RWPE2 (cell line): ENCODE measurements at regions not wholly inside any gene's neighbourhood (a gene's known extent, or its start where the extent isn't known, plus 50 kb on each side); places are given as distances from the start of the nearest gene placed in this dataset.

ENCODE experiments used
- ATAC-seq: fragments of 200-7000 bp; cut with Tn5 transposase; 3 replicates; pipeline ENCODE4 v1.9.1; 2021; ENCODE audit warnings: low read depth
- DNase-seq: peaks from one replicate; pipeline ENCODE4 v3.0.0-alpha.2; 2020; ENCODE audit warnings: low spot score
- H3K27ac ChIP-seq: fragments of 450-650 bp; 2 replicates; pipeline ENCODE4 v1.5.1; 2017; ENCODE audit warnings: mild to moderate bottlenecking; ENCODE audit not compliant: poor library complexity, severe bottlenecking
- H3K27me3 ChIP-seq: fragments of 250-450 bp; sonication (Bioruptor Pico); 2 replicates; pipeline ENCODE4 v1.5.1; 2021; ENCODE audit warnings: mild to moderate bottlenecking, moderate library complexity; ENCODE audit not compliant: insufficient read depth, poor library complexity, severe bottlenecking
- H3K36me3 ChIP-seq: fragments of 250-450 bp; sonication (Bioruptor Pico); 2 replicates; pipeline ENCODE4 v1.5.1; 2020; ENCODE audit warnings: low read depth, mild to moderate bottlenecking, moderate library complexity
- H3K4me1 ChIP-seq: fragments of 250-450 bp; sonication (Bioruptor Pico); 2 replicates; pipeline ENCODE4 v1.5.1; 2021; ENCODE audit warnings: mild to moderate bottlenecking, moderate library complexity; ENCODE audit not compliant: insufficient read depth, poor library complexity, severe bottlenecking
- H3K4me3 ChIP-seq: fragments of 250-450 bp; sonication (Bioruptor Pico); 2 replicates; pipeline ENCODE4 v1.5.1; 2021; ENCODE audit warnings: mild to moderate bottlenecking, moderate library complexity; ENCODE audit not compliant: severe bottlenecking
- H3K9me3 ChIP-seq: fragments of 250-450 bp; sonication (Bioruptor Pico); 2 replicates; pipeline ENCODE4 v1.5.1; 2021; ENCODE audit warnings: mild to moderate bottlenecking, moderate library complexity; ENCODE audit not compliant: severe bottlenecking
- TF ChIP-seq, protein P1 (sequence below): fragments of 450-650 bp; IDR thresholded peaks from one replicate; pipeline ENCODE4 v1.5.1; 2017; ENCODE audit warnings: mild to moderate bottlenecking, moderate library complexity; ENCODE audit not compliant: poor library complexity, severe bottlenecking

DNA sequence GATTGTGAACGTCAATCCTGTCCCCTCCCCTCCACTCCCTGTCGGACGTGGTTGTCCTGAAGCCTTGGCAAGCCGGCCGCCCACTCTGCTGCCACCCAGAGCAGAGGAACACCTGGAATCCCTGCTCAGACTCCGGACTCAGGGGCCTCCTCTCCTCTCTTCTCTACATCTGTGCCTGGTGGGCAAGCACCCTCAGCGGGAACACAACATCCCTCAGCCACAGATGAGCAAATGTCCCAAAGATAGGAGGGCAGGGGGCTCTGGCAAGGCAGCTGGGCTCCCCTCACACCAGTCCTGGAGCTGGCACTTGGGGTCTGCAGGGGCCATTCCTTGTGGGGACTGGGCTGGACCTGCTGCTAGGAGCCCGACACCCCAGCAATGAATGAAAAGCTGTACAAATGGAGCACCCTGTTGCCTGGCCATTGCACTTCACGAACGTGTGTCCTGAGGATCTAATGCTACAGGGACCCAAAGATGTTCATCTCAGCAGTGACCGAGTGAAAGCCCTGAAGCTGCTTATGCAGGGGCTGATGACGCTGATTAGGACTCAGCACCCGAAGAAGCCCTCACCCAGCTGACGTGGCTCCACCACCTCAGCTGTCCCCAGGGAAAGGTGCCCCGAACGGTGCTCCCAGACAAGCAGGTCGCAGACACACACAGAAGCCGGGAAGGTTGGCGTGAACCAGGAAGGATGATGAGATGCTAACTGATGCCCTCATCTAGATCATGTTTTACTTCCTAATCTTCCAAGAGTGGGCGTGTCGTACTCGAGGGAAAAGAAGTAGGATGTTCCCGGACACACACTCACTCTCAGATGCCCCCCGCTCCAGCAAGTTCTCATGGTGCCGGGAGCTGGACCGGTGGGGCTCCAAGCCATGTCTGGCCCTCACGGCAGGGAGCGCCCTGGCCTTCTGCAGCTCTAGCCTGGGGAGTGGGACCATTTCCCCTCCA is 177.0 kb upstream of the PPP1R26 start:
- ATAC-seq, result no peak
- Histone ChIP-seq H3K27me3 (peaks cover 75% of the 10 kb centered on the region), H3K36me3 (no peaks in the 10 kb centered on the region), H3K27ac (no peak overlapping the region), H3K4me3 (no peak overlapping the region), H3K4me1 (no peaks in the 10 kb centered on the region), H3K9me3 (no peaks in the 10 kb centered on the region)
- TF ChIP-seq, protein P1, sequence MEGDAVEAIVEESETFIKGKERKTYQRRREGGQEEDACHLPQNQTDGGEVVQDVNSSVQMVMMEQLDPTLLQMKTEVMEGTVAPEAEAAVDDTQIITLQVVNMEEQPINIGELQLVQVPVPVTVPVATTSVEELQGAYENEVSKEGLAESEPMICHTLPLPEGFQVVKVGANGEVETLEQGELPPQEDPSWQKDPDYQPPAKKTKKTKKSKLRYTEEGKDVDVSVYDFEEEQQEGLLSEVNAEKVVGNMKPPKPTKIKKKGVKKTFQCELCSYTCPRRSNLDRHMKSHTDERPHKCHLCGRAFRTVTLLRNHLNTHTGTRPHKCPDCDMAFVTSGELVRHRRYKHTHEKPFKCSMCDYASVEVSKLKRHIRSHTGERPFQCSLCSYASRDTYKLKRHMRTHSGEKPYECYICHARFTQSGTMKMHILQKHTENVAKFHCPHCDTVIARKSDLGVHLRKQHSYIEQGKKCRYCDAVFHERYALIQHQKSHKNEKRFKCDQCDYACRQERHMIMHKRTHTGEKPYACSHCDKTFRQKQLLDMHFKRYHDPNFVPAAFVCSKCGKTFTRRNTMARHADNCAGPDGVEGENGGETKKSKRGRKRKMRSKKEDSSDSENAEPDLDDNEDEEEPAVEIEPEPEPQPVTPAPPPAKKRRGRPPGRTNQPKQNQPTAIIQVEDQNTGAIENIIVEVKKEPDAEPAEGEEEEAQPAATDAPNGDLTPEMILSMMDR, result no peak
- no peak for DNase-seq

DNA sequence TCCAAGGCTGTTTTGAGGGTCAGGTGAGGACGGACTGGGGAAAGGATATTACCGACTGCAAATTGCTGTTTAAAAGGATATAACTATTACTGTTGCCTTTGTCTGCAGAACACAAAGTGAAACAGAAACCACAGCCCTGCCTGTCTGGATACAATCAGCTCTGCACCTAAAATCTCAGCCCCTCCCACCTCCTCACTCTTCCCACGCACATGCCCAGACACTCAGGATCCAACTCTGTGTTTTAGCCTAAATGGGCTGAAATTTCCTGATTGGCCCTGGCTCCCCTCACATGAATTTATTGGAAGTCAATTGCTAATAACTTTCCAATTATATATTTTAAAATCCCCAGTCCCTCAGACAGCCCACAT is 176.3 kb upstream of the PPP1R26 start:
- TF ChIP-seq, protein P1, result no peak
- no peak overlapping the region for H3K27ac ChIP-seq
- no peaks in the 10 kb centered on the region for H3K4me1 ChIP-seq
- no peak overlapping the region for H3K4me3 ChIP-seq
- H3K36me3 ChIP-seq, result no peaks in the 10 kb centered on the region
- H3K9me3 ChIP-seq, result no peaks in the 10 kb centered on the region
- peaks cover 68% of the 10 kb centered on the region for H3K27me3 ChIP-seq
- DNase-seq, result no peak
- ATAC-seq, result no peak

DNA sequence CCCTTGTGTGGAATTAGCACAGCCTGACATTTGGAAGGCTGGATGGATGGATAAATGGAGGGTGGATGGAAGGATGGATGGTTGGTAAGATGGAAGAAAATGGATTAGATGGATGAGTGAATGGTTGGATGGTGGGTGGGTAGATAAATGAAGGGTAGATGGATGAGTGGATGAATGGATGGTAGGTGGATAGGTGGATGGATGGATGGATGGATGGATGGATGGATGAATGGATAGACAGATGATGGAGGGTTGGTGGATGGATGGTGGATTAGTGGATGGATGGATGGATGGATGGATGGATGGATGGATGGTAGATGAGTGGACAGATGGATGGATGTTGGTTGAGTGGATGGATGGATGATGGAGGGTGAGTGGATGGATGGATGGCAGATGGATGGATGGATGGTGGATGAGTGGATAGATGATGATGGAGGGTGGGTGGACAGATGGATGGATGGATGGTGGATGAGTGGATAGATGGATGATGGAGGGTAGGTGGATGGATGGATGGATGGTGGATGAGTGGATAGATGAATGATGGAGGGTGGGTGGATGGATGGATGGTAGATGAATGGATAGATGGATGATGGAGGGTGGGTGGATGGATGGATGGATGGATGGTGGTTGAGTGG is 175.6 kb upstream of the PPP1R26 start:
- Histone ChIP-seq H3K27me3 (peaks cover 61% of the 10 kb centered on the region), H3K4me1 (no peaks in the 10 kb centered on the region), H3K9me3 (no peaks in the 10 kb centered on the region), H3K4me3 (no peak overlapping the region), H3K36me3 (no peaks in the 10 kb centered on the region), H3K27ac (no peak overlapping the region)
- ATAC-seq, result no peak
- TF ChIP-seq, protein P1, result no peak
- no peak for DNase-seq

DNA sequence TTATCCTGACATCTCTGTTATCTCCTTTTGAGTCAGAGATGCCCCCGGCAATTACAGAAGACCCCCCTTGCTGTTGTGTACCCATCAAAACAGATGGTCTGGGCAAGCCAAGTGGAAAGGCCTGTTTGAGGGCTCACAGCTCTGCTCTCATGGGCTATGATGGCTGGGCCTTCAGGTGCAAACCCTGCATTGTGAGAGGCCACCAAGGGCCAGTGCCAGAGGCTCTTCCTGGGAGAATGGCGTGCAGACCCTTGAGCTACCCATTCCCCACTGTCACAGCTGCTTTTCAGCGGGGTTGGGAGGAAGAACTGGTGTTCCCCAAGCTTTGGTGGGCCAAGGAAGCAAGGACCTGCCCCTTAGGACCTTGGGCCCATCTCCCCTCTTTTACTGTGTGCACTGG is 174.7 kb upstream of the PPP1R26 start:
- Histone ChIP-seq H3K9me3 (no peaks in the 10 kb centered on the region), H3K27ac (no peak overlapping the region), H3K4me1 (no peaks in the 10 kb centered on the region), H3K36me3 (no peaks in the 10 kb centered on the region), H3K4me3 (no peak overlapping the region), H3K27me3 (peaks cover 57% of the 10 kb centered on the region)
- DNase-seq (no peak), ATAC-seq (no peak)
- TF ChIP-seq, protein P1, result no peak
